NB4 (cell line): ENCODE measurements at regions not wholly inside any gene's neighbourhood (a gene's known extent, or its start where the extent isn't known, plus 50 kb on each side); places are given as distances from the start of the nearest gene placed in this dataset.

ENCODE experiments used
- MYC ChIP-seq: IDR thresholded peaks from 2 replicates; pipeline ENCODE4 v1.6.1; 2011; ENCODE audit warnings: low read depth, low read length
- POLR2A ChIP-seq: IDR thresholded peaks from 2 replicates; pipeline ENCODE4 v1.6.1; 2011; ENCODE audit warnings: mild to moderate bottlenecking; ENCODE audit not compliant: insufficient read length; ENCODE audit errors: extremely low read depth
- TF ChIP-seq, protein P1 (sequence below): IDR thresholded peaks from one replicate; pipeline ENCODE4 v1.5.1; 2012; ENCODE audit warnings: low read depth, low read length
- TF ChIP-seq, protein P2 (sequence below): IDR thresholded peaks from 2 replicates; pipeline ENCODE4 v1.6.1; 2011; ENCODE audit warnings: low read depth, low read length

DNA sequence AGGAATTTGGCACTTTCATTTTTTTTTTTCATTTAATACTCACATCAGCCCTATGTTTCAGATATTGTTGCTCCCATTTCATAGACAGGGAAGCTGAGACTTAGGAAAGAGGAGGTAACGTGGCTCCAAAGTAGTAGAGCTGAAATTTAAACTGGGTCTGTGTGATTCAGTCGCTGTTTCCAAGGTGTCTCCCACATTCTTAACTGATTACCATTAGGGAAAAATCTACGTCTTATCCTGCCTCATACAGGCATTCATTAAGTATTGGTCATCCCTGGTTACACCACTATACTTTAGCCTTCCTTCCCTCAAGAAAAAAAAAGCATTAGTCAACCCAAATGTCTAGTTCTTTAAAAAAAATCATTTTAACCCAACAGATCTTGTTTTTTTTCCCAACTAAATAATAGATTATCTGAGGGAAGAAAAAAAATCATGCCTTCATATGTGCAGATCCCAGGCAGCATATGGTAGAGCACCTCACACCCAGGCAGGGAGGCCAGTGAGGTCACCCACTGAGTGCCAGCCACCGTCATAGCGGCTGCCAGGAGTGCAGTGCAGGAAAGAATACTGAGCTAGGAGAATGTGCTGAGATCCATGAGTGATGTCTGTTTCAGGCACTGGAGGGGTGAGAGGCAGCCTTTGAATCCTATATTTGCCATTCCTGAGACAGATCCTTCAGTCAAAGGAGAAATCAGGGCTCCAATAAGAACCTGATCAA, 59.0 kb upstream of the SORCS3 start:
- TF ChIP-seq, protein P1, sequence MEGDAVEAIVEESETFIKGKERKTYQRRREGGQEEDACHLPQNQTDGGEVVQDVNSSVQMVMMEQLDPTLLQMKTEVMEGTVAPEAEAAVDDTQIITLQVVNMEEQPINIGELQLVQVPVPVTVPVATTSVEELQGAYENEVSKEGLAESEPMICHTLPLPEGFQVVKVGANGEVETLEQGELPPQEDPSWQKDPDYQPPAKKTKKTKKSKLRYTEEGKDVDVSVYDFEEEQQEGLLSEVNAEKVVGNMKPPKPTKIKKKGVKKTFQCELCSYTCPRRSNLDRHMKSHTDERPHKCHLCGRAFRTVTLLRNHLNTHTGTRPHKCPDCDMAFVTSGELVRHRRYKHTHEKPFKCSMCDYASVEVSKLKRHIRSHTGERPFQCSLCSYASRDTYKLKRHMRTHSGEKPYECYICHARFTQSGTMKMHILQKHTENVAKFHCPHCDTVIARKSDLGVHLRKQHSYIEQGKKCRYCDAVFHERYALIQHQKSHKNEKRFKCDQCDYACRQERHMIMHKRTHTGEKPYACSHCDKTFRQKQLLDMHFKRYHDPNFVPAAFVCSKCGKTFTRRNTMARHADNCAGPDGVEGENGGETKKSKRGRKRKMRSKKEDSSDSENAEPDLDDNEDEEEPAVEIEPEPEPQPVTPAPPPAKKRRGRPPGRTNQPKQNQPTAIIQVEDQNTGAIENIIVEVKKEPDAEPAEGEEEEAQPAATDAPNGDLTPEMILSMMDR = no peak
- TF ChIP-seq POLR2A = no peak
- no peak for TF ChIP-seq MYC
- TF ChIP-seq, protein P2, sequence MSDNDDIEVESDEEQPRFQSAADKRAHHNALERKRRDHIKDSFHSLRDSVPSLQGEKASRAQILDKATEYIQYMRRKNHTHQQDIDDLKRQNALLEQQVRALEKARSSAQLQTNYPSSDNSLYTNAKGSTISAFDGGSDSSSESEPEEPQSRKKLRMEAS = no peak
